ENCODE measurements at regions not wholly inside any gene's neighbourhood (a gene's known extent, or its start where the extent isn't known, plus 50 kb on each side); places are given as distances from the start of the nearest gene placed in this dataset.

DNA sequence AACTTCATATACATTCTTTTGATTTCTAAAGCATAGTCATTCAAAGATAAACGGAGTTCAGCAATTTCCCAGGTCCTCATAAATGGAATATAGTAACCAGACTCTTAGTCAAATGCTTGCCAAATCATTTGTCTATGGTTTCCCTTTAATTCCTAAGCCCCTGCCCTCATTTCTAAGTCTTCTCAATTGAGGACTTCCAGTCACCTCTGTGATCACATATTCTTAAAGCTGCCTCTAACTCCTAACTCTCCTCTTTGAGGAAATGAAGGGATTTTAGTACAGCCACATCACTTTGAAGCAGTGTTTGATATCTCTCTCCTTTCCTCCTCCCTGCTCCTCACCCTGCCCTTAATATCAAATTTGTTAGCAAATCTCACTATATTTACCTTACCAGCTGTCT lies 58.7 kb downstream of the PLEKHG1 start:
- intact Hi-C loops (cut with micrococcal nuclease; ENCODE audit: unreplicated experiment): no loop called here
- TF ChIP-seq ZNF768 (CRISPR knock-in tag; IDR thresholded peaks at IDR 0.05) (no peak), NR2F6 (IDR thresholded peaks at IDR 0.05) (no peak), NR2F6 (CRISPR knock-in tag; IDR thresholded peaks at IDR 0.05) (no peak), IRF2 (CRISPR knock-in tag; IDR thresholded peaks at IDR 0.05) (no peak), SIN3A (IDR thresholded peaks at IDR 0.05; ENCODE audit: borderline replicate concordance, low read depth, low read length) (no peak), CHD2 (IDR thresholded peaks at IDR 0.05; ENCODE audit: low read depth, low read length) (no peak), NBN (conservative IDR thresholded peaks at IDR 0.05) (no peak), MIER3 (CRISPR knock-in tag; IDR thresholded peaks at IDR 0.05; ENCODE audit: borderline replicate concordance) (no peak), KDM1A (CRISPR knock-in tag; IDR thresholded peaks at IDR 0.05) (no peak)
- TF ChIP-seq, protein P1, sequence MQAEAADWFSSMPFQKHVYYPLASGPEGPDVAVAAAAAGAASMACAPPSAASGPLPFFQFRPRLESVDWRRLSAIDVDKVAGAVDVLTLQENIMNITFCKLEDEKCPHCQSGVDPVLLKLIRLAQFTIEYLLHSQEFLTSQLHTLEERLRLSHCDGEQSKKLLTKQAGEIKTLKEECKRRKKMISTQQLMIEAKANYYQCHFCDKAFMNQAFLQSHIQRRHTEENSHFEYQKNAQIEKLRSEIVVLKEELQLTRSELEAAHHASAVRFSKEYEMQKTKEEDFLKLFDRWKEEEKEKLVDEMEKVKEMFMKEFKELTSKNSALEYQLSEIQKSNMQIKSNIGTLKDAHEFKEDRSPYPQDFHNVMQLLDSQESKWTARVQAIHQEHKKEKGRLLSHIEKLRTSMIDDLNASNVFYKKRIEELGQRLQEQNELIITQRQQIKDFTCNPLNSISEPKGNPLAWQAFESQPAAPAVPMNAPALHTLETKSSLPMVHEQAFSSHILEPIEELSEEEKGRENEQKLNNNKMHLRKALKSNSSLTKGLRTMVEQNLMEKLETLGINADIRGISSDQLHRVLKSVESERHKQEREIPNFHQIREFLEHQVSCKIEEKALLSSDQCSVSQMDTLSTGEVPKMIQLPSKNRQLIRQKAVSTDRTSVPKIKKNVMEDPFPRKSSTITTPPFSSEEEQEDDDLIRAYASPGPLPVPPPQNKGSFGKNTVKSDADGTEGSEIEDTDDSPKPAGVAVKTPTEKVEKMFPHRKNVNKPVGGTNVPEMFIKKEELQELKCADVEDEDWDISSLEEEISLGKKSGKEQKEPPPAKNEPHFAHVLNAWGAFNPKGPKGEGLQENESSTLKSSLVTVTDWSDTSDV (CRISPR knock-in tag; IDR thresholded peaks at IDR 0.05): no peak
- TF ChIP-seq, protein P2, sequence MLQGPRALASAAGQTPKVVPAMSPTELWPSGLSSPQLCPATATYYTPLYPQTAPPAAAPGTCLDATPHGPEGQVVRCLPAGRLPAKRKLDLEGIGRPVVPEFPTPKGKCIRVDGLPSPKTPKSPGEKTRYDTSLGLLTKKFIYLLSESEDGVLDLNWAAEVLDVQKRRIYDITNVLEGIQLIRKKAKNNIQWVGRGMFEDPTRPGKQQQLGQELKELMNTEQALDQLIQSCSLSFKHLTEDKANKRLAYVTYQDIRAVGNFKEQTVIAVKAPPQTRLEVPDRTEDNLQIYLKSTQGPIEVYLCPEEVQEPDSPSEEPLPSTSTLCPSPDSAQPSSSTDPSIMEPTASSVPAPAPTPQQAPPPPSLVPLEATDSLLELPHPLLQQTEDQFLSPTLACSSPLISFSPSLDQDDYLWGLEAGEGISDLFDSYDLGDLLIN (CRISPR knock-in tag; IDR thresholded peaks at IDR 0.05; ENCODE audit: borderline replicate concordance): no peak
- TF ChIP-seq, protein P3, sequence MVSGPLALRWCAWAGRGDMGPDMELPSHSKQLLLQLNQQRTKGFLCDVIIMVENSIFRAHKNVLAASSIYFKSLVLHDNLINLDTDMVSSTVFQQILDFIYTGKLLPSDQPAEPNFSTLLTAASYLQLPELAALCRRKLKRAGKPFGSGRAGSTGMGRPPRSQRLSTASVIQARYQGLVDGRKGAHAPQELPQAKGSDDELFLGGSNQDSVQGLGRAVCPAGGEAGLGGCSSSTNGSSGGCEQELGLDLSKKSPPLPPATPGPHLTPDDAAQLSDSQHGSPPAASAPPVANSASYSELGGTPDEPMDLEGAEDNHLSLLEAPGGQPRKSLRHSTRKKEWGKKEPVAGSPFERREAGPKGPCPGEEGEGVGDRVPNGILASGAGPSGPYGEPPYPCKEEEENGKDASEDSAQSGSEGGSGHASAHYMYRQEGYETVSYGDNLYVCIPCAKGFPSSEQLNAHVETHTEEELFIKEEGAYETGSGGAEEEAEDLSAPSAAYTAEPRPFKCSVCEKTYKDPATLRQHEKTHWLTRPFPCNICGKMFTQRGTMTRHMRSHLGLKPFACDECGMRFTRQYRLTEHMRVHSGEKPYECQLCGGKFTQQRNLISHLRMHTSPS (CRISPR knock-in tag; IDR thresholded peaks at IDR 0.05; ENCODE audit: low read depth): no peak
- TF ChIP-seq, protein P4, sequence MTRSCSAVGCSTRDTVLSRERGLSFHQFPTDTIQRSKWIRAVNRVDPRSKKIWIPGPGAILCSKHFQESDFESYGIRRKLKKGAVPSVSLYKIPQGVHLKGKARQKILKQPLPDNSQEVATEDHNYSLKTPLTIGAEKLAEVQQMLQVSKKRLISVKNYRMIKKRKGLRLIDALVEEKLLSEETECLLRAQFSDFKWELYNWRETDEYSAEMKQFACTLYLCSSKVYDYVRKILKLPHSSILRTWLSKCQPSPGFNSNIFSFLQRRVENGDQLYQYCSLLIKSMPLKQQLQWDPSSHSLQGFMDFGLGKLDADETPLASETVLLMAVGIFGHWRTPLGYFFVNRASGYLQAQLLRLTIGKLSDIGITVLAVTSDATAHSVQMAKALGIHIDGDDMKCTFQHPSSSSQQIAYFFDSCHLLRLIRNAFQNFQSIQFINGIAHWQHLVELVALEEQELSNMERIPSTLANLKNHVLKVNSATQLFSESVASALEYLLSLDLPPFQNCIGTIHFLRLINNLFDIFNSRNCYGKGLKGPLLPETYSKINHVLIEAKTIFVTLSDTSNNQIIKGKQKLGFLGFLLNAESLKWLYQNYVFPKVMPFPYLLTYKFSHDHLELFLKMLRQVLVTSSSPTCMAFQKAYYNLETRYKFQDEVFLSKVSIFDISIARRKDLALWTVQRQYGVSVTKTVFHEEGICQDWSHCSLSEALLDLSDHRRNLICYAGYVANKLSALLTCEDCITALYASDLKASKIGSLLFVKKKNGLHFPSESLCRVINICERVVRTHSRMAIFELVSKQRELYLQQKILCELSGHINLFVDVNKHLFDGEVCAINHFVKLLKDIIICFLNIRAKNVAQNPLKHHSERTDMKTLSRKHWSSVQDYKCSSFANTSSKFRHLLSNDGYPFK (CRISPR knock-in tag; IDR thresholded peaks at IDR 0.05; ENCODE audit: borderline replicate concordance): no peak
- TF ChIP-seq, protein P5, sequence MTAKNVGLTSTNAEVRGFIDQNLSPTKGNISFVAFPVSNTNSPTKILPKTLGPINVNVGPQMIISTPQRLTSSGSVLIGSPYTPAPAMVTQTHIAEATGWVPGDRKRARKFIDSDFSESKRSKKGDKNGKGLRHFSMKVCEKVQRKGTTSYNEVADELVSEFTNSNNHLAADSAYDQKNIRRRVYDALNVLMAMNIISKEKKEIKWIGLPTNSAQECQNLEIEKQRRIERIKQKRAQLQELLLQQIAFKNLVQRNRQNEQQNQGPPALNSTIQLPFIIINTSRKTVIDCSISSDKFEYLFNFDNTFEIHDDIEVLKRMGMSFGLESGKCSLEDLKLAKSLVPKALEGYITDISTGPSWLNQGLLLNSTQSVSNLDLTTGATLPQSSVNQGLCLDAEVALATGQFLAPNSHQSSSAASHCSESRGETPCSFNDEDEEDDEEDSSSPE (CRISPR knock-in tag; IDR thresholded peaks at IDR 0.05): no peak
- TF ChIP-seq, protein P6, sequence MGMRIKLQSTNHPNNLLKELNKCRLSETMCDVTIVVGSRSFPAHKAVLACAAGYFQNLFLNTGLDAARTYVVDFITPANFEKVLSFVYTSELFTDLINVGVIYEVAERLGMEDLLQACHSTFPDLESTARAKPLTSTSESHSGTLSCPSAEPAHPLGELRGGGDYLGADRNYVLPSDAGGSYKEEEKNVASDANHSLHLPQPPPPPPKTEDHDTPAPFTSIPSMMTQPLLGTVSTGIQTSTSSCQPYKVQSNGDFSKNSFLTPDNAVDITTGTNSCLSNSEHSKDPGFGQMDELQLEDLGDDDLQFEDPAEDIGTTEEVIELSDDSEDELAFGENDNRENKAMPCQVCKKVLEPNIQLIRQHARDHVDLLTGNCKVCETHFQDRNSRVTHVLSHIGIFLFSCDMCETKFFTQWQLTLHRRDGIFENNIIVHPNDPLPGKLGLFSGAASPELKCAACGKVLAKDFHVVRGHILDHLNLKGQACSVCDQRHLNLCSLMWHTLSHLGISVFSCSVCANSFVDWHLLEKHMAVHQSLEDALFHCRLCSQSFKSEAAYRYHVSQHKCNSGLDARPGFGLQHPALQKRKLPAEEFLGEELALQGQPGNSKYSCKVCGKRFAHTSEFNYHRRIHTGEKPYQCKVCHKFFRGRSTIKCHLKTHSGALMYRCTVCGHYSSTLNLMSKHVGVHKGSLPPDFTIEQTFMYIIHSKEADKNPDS (CRISPR knock-in tag; IDR thresholded peaks at IDR 0.05): no peak

More for the DNA sequence above, 58.7 kb downstream of the PLEKHG1 start:
- WGBS (ENCODE audit: low lambda C conversion rate): 0% methylated on average over 1 of the region's 1 CpG
- FAIRE-seq (no peak), DNase-seq (ENCODE audit: low spot score) (no peak), ATAC-seq (no peak)
- H3K27me3 ChIP-seq (ENCODE audit: control insufficient read depth in 1 of 2, insufficient read depth in 2 of 2, low read length in 2 of 2): no peaks in the 10 kb centered on the region
- POLR2A ChIA-PET: no interaction called here
- H3K36me3 ChIP-seq (replicated peaks in 1 of 2; ENCODE audit: control insufficient read depth in 1 of 2, insufficient read depth in 2 of 2, low read length in 2 of 2): no peaks in the 10 kb centered on the region
- in situ Hi-C loops (cut with HindIII; ENCODE audit: extremely low pct_ligation_motif_present, low pct_unique_long_range_greater_than_20kb): no loop called here
- no peak overlapping the region for H2AFZ ChIP-seq (ENCODE audit: low read length)
- H3K4me3 ChIP-seq (replicated peaks in 1 of 3; ENCODE audit: insufficient read depth in 1 of 3, low read depth in 2 of 3, low read length in 3 of 3): no peak overlapping the region
- CTCF ChIA-PET (ENCODE audit: low intra/inter-chr PET ratio, low total read pairs): no interaction called here
- no peaks in the 10 kb centered on the region for H3K9me3 ChIP-seq (ENCODE audit: low read length)
- no peaks in the 10 kb centered on the region for H3K4me1 ChIP-seq (ENCODE audit: insufficient read depth, low read length)
- no peak overlapping the region for H3K9ac ChIP-seq (ENCODE audit: insufficient read depth, low read depth, low read length)
- BruUV-seq (replicated peaks): no TSS peak
- no peak overlapping the region for H3K27ac ChIP-seq (ENCODE audit: extremely low read length, insufficient read depth, low read length)
- no peak overlapping the region for H3K4me2 ChIP-seq (ENCODE audit: low read depth, low read length)
- no peaks in the 10 kb centered on the region for H3K79me2 ChIP-seq (ENCODE audit: insufficient read depth, low read length)
- no peaks in the 10 kb centered on the region for H4K20me1 ChIP-seq (ENCODE audit: insufficient read depth, low read length)

Data from HepG2 (cell line).